ENCODE measurements at regions not wholly inside any gene's neighbourhood (a gene's known extent, or its start where the extent isn't known, plus 50 kb on each side); places are given as distances from the start of the nearest gene placed in this dataset.
"Not testable (repeated sequence)": the region's sequence is repeated elsewhere in the genome, so short reads cannot be mapped to it uniquely, and the experiment has no call there.

GRCh38 chr17:70934231-70934630 lies 764.9 kb downstream of the KCNJ2 start:
- no peak for DNase-seq (ENCODE audit: low read depth in 2 of 2)

- DNase-seq (ENCODE audit: low read depth in 2 of 2) = no peak
These were observed 765.5 kb downstream of the KCNJ2 start for GRCh38 chr17:70934835-70935234.

- no peak for DNase-seq (ENCODE audit: low read depth in 2 of 2)
These were observed 767.4 kb downstream of the KCNJ2 start for GRCh38 chr17:70936724-70937123.

- DNase-seq (ENCODE audit: low read depth in 2 of 2) = no peak
These were observed 769.0 kb downstream of the KCNJ2 start for GRCh38 chr17:70938336-70938735.

DNA sequence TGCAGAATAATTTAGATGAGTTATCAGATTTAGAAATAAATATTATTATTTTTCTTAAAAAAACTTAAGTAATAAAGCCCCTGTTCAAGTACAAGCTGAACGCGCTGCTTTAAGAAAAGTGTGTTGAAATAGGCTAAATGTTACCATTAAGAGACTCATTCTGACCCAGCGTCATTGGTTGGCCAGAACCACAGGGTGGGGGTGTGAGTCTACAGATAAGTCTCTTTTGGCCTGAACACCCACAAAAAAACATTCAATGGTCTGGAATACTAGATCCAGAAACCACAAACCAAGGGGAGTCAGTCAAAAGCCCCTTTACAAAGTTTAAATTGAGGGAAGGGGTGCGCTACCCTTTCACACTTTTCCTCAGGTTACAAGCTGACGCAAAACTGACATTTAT lies 776.1 kb downstream of the KCNJ2 start:
- DNase-seq (ENCODE audit: low read depth in 2 of 2) = no peak

DNA sequence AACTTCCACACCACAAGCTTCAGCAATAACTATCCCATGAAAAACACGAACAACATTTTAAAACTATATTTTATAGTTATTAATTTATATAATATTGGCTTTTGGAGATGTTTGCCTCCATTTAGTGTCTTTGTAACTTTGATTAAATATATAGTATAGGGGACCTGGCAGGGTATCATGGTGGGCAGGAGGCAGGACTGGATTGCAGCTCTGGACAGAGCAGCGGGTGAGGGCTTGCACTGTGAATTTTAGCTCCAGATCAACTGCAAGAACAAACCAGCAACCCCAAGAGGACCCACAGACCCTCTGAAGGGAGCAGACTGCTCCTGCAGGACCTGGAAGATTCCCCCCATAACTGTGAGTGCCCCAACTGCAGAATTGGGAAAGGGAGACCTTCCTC lies 777.9 kb downstream of the KCNJ2 start:
- DNase-seq (ENCODE audit: low read depth in 2 of 2) = no peak

DNA sequence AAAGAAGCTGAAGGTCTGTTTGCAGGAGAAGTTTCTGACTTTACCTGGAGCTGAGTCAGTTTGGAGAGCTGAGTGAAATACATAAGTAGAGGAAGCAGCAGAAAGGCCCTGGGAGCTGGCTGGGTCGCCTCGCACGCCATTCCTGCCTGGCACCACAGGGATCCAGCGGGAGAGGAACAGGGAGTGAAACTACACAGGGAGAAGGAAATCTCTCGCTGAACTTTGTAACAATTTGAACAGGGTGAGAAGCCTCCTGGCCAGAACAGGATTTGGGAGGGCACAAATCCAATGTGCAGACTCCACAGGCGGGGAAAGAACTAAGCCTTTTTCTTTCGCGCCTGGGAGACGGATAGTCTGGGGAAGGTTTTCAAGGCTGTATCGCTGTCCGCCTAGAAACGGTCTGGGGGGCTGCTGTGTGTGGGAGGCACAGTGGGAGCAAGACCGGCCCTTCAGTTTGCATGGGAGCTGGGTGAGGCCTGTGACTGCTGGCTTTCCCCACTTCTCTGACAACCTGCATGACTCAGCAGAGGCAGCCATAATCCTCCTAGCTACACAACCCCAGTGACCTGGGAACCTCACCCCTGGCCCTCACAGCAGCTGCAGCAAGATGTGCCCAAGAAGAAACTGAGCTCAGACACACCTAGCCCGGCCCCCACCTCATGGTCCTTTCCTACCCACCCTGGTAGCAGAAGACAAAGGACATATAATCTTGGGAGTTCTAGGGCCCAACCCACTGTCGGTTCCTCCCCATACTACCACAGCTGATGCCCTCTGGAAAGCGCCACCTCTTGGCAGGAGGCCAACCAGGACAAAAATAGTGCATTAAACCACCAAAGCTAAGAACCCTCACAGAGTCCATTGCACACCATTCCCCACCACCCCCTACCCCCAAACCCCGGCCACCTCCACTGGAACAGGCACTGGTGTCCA lies 778.6 kb downstream of the KCNJ2 start:
- no peak for DNase-seq (ENCODE audit: low read depth in 2 of 2)

DNA sequence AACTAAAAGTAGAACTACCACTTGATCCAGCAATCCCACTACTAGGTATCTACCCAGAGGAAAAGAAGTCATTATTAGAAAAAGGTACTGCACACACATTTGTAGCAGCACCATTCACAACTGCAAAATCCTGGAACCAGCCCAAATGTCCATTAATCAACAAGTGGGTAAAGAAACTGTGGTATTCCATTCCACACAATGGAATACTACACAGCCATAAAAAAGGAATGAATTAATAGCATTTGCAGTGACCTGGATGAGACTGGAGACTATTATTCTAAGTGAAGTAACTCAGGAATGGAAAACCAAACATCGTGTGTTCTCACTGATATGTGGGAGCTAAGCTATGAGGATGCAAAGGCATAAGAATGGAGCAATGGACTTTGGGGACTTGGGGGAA lies 783.8 kb downstream of the KCNJ2 start:
- not testable (repeated sequence) for DNase-seq (ENCODE audit: low read depth in 2 of 2)

DNA sequence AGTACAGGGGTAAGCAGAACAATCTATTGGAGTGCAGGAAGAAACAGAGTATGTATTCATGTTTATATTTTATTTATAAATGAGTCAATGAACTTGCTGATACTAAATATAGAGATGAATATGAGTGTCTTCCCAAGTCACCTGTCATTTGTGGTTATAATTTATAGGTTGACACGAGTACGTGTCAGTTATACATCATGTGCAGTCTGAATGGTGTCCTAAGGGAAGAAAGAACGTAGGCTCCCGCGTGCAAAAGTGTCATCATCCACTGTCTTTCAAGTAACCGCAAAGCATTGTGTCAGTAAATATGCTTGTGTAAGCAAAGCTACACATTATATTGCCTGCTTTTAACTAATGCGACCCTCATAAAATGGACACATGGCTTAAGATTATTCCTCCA lies 786.1 kb downstream of the KCNJ2 start:
- no peak for DNase-seq (ENCODE audit: low read depth in 2 of 2)

- no peak for DNase-seq (ENCODE audit: low read depth in 2 of 2)
These were observed 787.4 kb downstream of the KCNJ2 start for GRCh38 chr17:70956726-70957125.

DNA sequence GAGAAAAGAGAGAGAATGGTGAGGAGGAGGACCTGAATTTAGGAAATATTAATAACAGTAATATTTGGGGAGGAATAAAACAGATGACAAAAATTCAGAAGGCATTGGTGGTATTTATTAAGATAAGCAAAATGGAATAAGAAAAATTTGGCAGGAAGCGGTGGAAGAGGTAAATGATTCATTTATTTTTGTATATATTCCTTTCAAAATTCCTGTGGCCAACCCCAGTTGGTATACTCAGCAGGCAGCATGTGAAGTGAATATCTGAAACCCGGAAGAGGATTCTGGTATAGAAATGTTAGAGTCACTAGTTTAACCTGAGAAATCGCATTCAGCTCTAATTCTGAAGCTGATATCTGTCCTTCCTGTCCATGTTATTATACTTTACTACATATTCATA lies 792.0 kb downstream of the KCNJ2 start:
- DNase-seq (ENCODE audit: low read depth in 2 of 2) = no peak

- DNase-seq (ENCODE audit: low read depth in 2 of 2) = no peak
These were observed 799.0 kb downstream of the KCNJ2 start for GRCh38 chr17:70968302-70968701.

- no peak for DNase-seq (ENCODE audit: low read depth in 2 of 2)
These were observed 800.2 kb downstream of the KCNJ2 start for GRCh38 chr17:70969521-70970034.

DNA sequence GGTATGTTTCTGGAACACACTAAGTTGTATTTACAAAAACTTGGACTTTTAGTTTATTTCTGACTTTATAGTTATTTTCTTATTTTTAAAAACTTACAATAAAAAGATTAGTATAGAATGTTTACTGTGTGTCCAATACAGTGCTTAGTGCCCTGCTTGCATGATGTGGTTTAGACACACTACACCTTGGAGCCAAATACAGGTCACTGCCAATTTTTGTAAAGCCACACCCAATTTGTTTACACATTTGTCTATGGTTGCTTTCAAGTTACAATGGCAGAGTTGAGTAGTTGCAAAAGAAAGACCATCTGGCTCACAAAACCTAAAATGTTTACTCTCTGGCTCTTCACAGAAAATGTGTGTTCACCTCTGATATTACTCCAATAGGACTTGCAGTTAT lies 807.1 kb downstream of the KCNJ2 start:
- DNase-seq (ENCODE audit: low read depth in 2 of 2) = no peak

DNA sequence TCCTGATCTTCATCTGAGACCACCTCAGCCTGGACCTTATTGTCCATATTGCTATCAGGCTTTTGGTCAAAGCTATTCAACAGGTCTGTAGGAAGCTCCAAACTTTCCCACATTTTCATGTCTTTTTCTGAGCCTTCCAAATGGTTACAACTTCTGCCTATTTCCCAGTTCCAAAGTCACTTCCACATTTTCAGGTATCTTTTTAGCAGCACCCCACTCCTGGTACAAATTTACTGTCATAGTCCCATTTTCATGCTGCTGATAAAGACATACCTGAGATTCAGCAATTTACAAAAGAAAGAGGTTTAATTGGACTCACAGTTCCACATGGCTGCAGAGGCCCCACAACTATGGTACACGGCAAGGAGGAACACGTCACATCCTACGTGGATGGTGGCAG lies 815.5 kb downstream of the KCNJ2 start:
- DNase-seq (ENCODE audit: low read depth in 2 of 2) = no peak

DNA sequence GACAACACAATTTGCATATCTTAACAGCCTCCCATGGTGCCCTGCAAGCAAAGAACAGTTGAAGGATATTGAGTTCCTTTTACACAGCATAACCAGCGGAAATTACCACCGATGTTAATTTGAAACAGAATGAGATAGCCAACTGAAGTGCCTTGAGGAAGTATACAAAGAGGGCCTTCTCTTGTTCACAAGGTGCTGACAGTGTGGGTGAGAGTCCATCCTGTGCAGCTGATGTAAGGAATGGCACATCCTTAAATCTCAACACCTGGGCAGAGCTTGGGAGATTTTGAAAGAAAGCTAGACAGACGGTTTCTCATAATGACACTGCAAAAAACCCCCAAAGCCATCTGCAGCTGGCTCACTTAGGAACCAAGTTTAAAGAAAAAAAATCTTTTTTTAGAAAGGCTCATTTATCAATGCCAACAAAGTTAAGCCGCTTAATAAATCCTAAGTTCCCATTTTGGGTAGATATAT lies 818.6 kb downstream of the KCNJ2 start:
- DNase-seq (ENCODE audit: low read depth in 2 of 2) = no peak

- DNase-seq (ENCODE audit: low read depth in 2 of 2) = no peak
These were observed 819.3 kb downstream of the KCNJ2 start for GRCh38 chr17:70988622-70989021.

GRCh38 chr17:70989280-70989679 lies 819.9 kb downstream of the KCNJ2 start:
- no peak for DNase-seq (ENCODE audit: low read depth in 2 of 2)

- DNase-seq (ENCODE audit: low read depth in 2 of 2) = no peak
These were observed 824.9 kb downstream of the KCNJ2 start for GRCh38 chr17:70994194-70994593.

DNA sequence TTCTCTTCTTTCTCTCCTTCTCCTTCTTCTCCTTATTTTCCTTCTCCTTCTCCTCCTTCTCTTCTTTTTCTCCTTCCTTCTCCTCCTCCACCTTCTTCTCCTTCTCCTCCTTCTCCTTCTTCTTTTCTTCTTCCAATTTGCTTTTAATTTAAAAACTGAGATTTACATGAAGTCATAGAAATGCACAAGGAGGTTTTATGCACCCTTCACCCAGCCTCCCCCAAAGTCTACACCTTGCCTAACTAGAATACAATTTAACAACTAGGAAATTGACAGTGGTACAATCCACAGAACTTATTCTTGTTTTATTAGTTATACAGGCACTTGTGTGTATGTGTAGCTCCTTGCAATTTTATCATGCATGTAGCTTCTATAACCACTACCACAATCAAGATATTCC lies 826.7 kb downstream of the KCNJ2 start:
- DNase-seq (ENCODE audit: low read depth in 2 of 2) = no peak

- DNase-seq (ENCODE audit: low read depth in 2 of 2) = no peak
These were observed 834.4 kb downstream of the KCNJ2 start for GRCh38 chr17:71003736-71004135.

GRCh38 chr17:71004413-71004812 lies 835.1 kb downstream of the KCNJ2 start:
- DNase-seq (ENCODE audit: low read depth in 2 of 2) = no peak

- no peak for DNase-seq (ENCODE audit: low read depth in 2 of 2)
These were observed 842.1 kb downstream of the KCNJ2 start for GRCh38 chr17:71011391-71011790.

Data from stimulated activated CD8-positive, alpha-beta memory T cell treated with anti-CD3 and anti-CD28 coated beads, Interleukin-2, amount 100 ng/mL, for 1 hour (primary cell).